K562 (cell line): ENCODE measurements at regions not wholly inside any gene's neighbourhood (a gene's known extent, or its start where the extent isn't known, plus 50 kb on each side); places are given as distances from the start of the nearest gene placed in this dataset.

Experiments used
- DPF2 ChIP-seq: fragments of 450-650 bp; IDR thresholded peaks from 2 replicates; pipeline ENCODE4 v1.6.1; 2016
- GTF2B ChIP-seq: IDR thresholded peaks from 2 replicates; pipeline ENCODE4 v1.6.1; 2011; ENCODE audit not compliant: insufficient read length; ENCODE audit errors: extremely low read depth
- HDAC2 ChIP-seq: fragments of 450-650 bp; IDR thresholded peaks from 2 replicates; pipeline ENCODE4 v1.6.1; 2016; ENCODE audit warnings: mild to moderate bottlenecking
- KDM5B ChIP-seq: fragments of 200-600 bp; sonication (generic); IDR thresholded peaks from 2 replicates; pipeline ENCODE4 v1.6.1; 2012; ENCODE audit warnings: low read depth, mild to moderate bottlenecking, moderate library complexity, low read length, control low read depth, inconsistent platforms; ENCODE audit not compliant: insufficient replicate concordance
- ZBTB40 ChIP-seq, 2 experiments: fragments of 450-650 bp in 1 of 2; sonication (generic) in 1 of 2; formaldehyde crosslinking in 1 of 2; IDR thresholded peaks; 2 replicates each; pipeline versions ENCODE4 v1.7.1 to v1.9.0; 2016 to 2022; ENCODE audit warnings: inconsistent platforms in 1 of 2, mild to moderate bottlenecking in 1 of 2, missing genetic modification reagents in 1 of 2
- TF ChIP-seq, protein P1 (sequence below): fragments of 450-650 bp; IDR thresholded peaks from 2 replicates; pipeline ENCODE4 v1.6.1; 2016; ENCODE audit warnings: low read depth, mild to moderate bottlenecking, moderate library complexity

- TF ChIP-seq ZBTB40 (IDR thresholded peaks at IDR 0.05) (peak; percentile 27; the same call in 1 of the 2 replicates), ZBTB40 (CRISPR knock-in tag; IDR thresholded peaks at IDR 0.05) (no peak), HDAC2 (no peak), GTF2B (no peak), DPF2 (no peak), KDM5B (no peak)
- TF ChIP-seq, protein P1, sequence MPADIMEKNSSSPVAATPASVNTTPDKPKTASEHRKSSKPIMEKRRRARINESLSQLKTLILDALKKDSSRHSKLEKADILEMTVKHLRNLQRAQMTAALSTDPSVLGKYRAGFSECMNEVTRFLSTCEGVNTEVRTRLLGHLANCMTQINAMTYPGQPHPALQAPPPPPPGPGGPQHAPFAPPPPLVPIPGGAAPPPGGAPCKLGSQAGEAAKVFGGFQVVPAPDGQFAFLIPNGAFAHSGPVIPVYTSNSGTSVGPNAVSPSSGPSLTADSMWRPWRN: no peak
These were observed 64.4 kb upstream of the SLC7A3 start (continued) for GRCh38 chrX:70995338-70995737.
